Ureter (tissue), 1 donor: ENCODE measurements at regions not wholly inside any gene's neighbourhood (a gene's known extent, or its start where the extent isn't known, plus 50 kb on each side); places are given as distances from the start of the nearest gene placed in this dataset.

Experiments used
- DNase-seq: peaks from one replicate; pipeline ENCODE4 v3.0.0-alpha.2; 2020; ENCODE audit warnings: low spot score
- donor health status: DM: yes; HTN: yes; CAD: no.

GRCh38 chr11:27968461-27968860 lies 139.5 kb downstream of the KIF18A start:
- no peak for DNase-seq

DNA sequence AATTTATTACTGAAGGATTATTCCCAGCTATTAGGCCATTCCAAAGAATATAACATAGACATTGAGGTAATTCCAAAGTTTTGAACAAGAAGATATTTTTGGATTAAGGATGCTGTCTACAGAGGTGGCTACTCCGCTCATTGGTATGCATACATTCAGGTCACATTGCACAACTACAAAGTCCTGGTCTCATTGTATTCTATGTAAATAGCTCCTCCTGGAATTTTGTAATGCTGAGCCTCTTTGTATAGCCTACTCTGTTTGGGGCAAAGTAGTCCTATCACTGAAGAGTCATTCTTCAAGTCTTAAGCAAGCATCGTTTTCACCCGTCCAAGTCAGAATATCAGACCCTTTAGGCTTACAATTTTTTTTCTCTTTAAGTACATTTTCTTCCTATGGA lies 142.4 kb downstream of the KIF18A start:
- no peak for DNase-seq

DNA sequence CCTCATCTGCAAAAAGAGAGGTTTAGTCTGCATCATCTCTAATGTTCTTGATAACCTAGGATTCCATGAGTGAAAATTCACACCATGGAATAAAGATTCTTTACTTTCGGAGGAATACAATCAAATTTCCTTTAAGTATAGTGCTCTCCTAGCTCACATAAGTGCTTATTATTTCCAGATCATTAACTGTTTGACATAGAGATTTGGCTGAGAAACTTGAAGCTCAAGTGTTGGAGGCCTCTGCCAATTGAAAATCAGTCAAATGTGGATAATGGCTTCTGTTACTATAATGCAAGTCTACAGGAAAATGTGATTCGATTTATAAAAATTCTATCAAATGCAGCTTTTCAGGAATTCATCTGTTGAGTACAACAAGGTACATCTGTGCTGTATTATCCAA lies 144.6 kb downstream of the KIF18A start:
- no peak for DNase-seq

GRCh38 chr11:27949951-27950738 lies 157.8 kb downstream of the KIF18A start:
- no peak for DNase-seq

GRCh38 chr11:27945348-27945747 lies 162.6 kb downstream of the KIF18A start:
- no peak for DNase-seq

DNA sequence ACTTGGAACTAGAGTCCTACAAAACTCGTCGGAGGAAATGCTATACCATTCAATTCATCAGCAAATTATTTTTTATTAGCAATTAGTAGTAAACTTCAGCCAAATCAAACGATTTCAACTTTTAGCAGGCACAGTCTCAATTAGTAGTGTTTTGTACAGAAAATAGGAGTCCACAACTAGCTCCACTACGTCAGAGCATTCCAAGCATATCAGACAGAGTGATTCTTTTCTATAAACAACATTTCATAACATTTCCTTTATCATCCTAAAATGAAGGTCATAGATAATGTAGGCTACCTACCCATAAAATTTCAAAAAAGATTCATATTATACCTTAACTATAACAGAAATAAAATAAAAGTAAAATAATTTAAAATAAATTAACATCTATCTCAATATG lies 169.9 kb downstream of the KIF18A start:
- no peak for DNase-seq

DNA sequence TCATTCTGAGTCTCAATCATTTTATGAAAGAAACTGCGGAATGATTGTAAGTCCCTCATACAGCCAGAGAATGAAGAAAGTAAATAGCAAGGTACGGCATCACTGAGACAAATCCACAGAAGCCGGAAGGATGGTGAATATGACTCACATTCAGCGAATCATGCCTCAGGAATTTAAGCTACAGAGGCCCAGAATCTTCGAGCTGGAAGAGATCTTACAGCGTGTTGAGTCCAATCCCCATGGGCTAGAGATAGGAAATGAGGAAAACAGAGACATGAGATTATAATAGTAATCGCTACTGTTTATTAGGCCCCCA lies 173.2 kb downstream of the KIF18A start:
- DNase-seq: no peak

- peak; percentile 42 for DNase-seq
Observed at GRCh38 chr11:27933992-27934829, 173.7 kb downstream of the KIF18A start.

DNA sequence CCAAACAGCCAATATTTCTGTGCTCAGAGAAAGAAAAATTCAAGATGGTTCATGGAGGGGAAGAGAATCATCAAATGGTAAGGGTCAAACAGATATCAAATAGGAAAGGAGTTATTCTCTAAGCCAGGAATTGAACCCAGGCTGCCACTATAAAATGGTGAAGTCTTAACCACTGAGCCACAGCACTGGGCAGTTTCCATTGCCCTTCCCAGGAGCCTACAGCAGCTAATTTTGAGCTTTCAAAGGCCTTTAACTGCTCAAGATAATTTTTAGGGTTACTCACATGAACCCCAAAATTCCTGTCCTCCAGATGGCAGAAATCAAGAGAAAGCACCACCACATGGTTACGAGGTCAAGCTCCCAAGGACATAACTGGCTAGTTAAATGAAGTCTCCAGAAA lies 176.2 kb downstream of the KIF18A start:
- no peak for DNase-seq

GRCh38 chr11:27930946-27931345 lies 177.0 kb downstream of the KIF18A start:
- no peak for DNase-seq

DNA sequence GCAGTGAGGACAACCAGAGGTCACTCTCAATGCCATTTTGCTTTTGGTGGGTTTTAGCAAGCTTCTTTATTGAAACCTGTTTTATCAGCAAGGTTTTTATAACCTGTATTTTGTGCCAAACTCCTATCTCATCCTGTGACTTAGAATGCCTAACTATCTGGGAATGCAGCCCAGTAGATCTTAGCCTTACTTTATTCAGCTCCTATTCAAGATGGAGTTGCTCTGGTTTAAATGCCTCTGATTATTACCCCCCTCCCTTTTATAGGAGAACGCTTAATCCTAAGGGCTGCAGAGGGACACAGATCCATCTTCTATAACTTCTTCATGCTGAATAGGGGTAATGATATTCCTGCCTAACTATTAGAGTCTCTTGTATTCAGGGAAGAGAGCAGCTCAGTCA lies 179.1 kb downstream of the KIF18A start:
- DNase-seq: no peak

DNA sequence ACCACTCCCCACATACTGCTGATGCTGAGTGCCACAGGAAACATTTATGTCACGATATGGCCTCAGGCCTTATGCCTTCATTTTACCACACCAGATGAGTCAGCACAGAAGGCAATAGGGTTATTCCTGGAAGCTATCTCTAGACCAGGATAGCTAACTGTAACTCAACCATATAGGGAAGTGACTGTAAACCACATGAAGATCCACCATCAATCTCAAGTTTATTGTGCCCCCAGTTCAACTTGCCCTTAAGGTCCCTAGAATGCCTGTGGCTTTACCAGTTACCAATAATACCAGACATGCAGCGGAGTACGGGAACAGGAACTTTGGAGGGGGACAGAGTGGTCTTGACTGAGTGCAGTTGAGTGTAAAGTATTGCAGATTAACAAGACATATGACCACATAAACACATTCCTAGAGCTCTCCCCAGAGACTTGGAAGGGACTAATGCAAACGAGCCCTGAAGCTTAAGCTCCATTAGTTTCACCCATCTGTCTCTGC lies 180.9 kb downstream of the KIF18A start:
- no peak for DNase-seq

GRCh38 chr11:27926486-27926885 lies 181.5 kb downstream of the KIF18A start:
- no peak for DNase-seq

- DNase-seq: no peak
Observed at GRCh38 chr11:27921472-27921871, 186.5 kb downstream of the KIF18A start.

DNA sequence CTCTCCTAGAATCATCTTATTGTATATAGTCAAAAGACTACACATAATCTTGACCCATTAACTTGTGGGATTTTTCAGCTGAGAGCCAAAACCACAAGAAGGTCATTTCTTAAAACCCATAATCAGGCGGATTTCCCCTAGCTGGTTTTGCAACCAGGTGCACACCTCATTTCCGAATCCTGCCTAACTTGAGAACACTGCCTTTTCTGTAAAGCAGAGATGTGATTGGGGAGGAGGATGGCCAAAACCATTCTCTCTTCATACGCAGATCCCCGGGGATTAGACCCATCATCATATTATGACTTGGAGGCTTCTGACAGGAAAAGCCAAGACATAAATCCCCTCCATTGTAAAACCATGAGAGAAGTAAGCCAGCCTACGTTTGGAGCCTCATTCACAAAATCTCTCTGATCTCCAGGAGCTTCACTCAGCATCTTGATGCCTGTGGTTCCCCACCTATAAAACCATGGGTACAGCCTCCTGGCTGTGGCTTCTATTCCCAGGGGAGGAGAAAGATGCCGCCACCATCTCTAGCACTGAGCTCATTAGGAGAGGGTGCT lies 191.3 kb downstream of the KIF18A start:
- no peak for DNase-seq

DNA sequence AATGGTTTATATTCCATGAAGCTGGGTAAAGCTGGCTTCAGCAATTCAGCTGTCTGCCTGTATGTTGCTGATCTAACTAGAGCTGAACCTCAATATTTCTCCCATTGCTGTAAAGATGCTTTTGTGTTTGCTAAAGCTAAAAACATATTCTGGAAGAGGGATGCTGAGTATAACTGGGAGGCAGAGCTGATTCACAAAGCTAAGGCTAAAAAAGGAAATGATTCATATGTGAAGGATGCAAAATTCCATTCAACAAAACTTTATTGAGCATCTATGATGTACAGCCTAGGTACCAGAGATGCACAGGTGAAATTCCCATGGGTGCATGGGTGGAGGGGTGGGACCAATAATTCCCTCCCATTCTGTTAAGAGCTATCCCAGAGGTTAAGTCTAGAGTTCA lies 193.9 kb downstream of the KIF18A start:
- DNase-seq: no peak

DNA sequence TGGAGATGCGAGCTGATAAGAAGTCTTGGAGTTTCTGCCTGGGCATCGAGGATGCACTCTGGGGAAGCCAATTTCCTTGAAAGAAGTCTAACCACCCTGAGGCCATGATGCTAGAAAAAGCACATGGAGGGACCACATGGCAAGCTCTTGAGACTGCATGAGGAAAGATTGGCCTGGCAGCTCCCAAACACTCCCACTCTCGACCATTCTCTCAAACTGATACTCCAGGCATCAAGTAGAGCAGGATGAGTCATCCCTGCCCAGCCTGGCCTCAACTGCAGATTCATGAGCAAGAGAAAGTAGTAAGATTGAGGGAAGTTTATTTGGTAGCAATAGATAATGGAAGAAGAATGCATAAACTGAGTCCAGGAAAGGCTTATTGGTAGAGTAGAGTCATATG lies 194.3 kb downstream of the KIF18A start:
- DNase-seq: no peak

GRCh38 chr11:27912916-27913315 lies 195.0 kb downstream of the KIF18A start:
- no peak for DNase-seq

DNA sequence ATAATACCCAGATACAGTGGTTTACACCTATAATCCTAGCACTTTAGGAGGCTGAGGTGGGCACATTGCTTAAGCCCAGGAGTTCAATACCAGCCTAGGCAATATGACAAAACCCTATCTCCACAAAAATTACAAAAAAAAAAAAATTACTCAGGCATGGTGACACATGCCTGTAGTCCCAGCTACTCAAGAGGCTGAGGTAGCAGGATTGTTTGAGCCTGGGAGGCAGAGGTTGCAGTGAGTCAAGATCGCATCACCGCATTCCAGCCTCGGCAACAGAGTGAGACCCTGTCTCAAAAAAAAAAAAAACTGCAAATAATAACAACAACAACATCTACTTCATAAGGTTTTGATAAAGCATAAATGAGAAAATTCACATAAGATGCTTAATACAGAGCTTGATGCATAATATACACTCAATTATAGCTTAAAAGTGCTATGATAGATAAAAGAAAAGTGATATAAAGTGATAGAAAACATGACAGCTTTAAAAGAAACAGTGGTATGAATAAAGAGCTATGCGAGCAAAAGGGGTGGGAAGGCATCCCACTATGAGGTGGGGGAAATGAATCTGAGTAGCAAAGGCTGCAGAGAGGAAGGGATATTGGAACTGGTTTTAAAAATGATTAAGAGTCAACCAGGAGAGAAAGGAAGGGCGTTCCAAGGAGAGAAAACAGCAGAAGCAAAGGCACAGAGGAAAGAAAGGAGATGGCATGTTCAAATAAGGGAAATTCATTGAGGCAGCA lies 197.6 kb downstream of the KIF18A start:
- no peak for DNase-seq

DNA sequence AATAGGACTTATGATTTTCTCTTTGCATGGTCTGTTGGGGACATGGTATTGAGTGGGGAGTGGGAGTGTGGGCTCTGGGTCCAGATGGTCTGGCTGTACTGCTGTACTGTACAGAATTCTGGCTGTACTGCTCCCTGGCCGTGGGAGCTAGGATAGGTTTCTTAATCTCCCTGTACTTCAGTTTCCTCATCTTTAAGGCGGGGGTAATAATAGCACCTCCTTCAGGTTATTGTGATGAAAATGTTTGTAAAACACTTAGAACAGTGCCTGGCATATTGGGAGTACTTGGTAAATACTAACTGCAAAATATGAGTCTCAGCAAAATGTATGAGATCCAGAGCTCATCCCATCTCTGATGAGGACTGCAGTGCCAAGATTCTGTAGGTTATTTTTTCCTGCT lies 198.6 kb downstream of the KIF18A start:
- DNase-seq: no peak

GRCh38 chr11:27908621-27909020 lies 199.3 kb downstream of the KIF18A start:
- DNase-seq: no peak

GRCh38 chr11:27907530-27907929 lies 200.4 kb downstream of the KIF18A start:
- DNase-seq: no peak
